ENCODE measurements at regions not wholly inside any gene's neighbourhood (a gene's known extent, or its start where the extent isn't known, plus 50 kb on each side); places are given as distances from the start of the nearest gene placed in this dataset.
"Not testable (repeated sequence)": the region's sequence is repeated elsewhere in the genome, so short reads cannot be mapped to it uniquely, and the experiment has no call there.

DNA sequence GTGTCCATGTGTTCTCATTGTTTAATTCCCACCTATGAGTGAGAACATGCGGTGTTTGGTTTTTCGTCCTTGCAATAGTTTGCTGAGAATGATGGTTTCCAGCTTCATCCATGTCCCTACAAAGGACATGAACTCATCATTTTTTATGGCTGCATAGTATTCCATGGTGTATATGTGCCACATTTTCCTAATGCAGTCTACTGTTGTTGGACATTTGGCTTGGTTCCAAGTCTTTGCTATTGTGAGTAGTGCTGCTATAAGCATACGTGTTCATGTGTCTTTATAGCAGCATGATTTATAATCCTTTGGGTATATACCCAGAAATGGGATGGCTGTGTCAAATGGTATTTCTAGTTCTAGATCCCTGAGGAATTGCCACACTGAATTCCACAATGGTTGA, 144.1 kb upstream of the CCZ1B start:
- TF ChIP-seq POLR2A (IDR thresholded peaks at IDR 0.05) = not testable (repeated sequence)
- TF ChIP-seq, protein P1, sequence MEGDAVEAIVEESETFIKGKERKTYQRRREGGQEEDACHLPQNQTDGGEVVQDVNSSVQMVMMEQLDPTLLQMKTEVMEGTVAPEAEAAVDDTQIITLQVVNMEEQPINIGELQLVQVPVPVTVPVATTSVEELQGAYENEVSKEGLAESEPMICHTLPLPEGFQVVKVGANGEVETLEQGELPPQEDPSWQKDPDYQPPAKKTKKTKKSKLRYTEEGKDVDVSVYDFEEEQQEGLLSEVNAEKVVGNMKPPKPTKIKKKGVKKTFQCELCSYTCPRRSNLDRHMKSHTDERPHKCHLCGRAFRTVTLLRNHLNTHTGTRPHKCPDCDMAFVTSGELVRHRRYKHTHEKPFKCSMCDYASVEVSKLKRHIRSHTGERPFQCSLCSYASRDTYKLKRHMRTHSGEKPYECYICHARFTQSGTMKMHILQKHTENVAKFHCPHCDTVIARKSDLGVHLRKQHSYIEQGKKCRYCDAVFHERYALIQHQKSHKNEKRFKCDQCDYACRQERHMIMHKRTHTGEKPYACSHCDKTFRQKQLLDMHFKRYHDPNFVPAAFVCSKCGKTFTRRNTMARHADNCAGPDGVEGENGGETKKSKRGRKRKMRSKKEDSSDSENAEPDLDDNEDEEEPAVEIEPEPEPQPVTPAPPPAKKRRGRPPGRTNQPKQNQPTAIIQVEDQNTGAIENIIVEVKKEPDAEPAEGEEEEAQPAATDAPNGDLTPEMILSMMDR (IDR thresholded peaks at IDR 0.05) = not testable (repeated sequence)

All from thyroid gland (tissue), 4 donors.